ENCODE measurements at regions not wholly inside any gene's neighbourhood (a gene's known extent, or its start where the extent isn't known, plus 50 kb on each side); places are given as distances from the start of the nearest gene placed in this dataset.

GRCh38 chr11:69361048-69361447, 67.1 kb downstream of the MYEOV start:
- peak in 1 of 3 donors; percentile 19 for DNase-seq
- Histone ChIP-seq H3K27ac (no peak overlapping the region), H3K36me3 (no peaks in the 10 kb centered on the region), H3K9me3 (peaks cover 0 to 6% (median 3%) of the 10 kb centered on the region in 4 donors), H3K27me3 (no peaks in the 10 kb centered on the region), H3K4me3 (no peak overlapping the region), H3K4me1 (no peaks in the 10 kb centered on the region)
- no peak for TF ChIP-seq POLR2A (IDR thresholded peaks at IDR 0.05)
- TF ChIP-seq CTCF (IDR thresholded peaks at IDR 0.05) = no peak

- Histone ChIP-seq H3K27me3 (no peaks in the 10 kb centered on the region), H3K9me3 (peaks cover 0 to 6% (median 3%) of the 10 kb centered on the region in 4 donors), H3K4me3 (no peak overlapping the region), H3K4me1 (no peaks in the 10 kb centered on the region), H3K27ac (no peak overlapping the region), H3K36me3 (no peaks in the 10 kb centered on the region)
- TF ChIP-seq CTCF (IDR thresholded peaks at IDR 0.05) (no peak), POLR2A (IDR thresholded peaks at IDR 0.05) (no peak)
- peak in 1 of 3 donors; percentile 15 for DNase-seq
Measured at GRCh38 chr11:69361466-69361865, 67.5 kb downstream of the MYEOV start.

- H3K4me3 ChIP-seq = no peak overlapping the region
- no peaks in the 10 kb centered on the region for H3K27me3 ChIP-seq
- no peak for TF ChIP-seq POLR2A (IDR thresholded peaks at IDR 0.05)
- H3K4me1 ChIP-seq = no peaks in the 10 kb centered on the region
- no peak overlapping the region for H3K27ac ChIP-seq
- peaks cover 0 to 6% (median 3%) of the 10 kb centered on the region in 4 donors for H3K9me3 ChIP-seq
- no peaks in the 10 kb centered on the region for H3K36me3 ChIP-seq
- no peak for DNase-seq
Measured at GRCh38 chr11:69362315-69362714, 68.4 kb downstream of the MYEOV start.

GRCh38 chr11:69364921-69365320, 71.0 kb downstream of the MYEOV start:
- Histone ChIP-seq H3K4me1 (no peaks in the 10 kb centered on the region), H3K27ac (no peak overlapping the region), H3K9me3 (peaks cover 0 to 1% (median under 1%) of the 10 kb centered on the region in 4 donors), H3K4me3 (no peak overlapping the region), H3K27me3 (no peaks in the 10 kb centered on the region), H3K36me3 (no peaks in the 10 kb centered on the region)
- TF ChIP-seq POLR2A (IDR thresholded peaks at IDR 0.05) = no peak
- TF ChIP-seq CTCF (IDR thresholded peaks at IDR 0.05) = no peak
- no peak for DNase-seq

GRCh38 chr11:69365558-69365957, 71.6 kb downstream of the MYEOV start:
- H3K36me3 ChIP-seq = no peaks in the 10 kb centered on the region
- no peaks in the 10 kb centered on the region for H3K27me3 ChIP-seq
- H3K9me3 ChIP-seq = no peaks in the 10 kb centered on the region
- H3K4me3 ChIP-seq = no peak overlapping the region
- DNase-seq = no peak
- H3K4me1 ChIP-seq = no peaks in the 10 kb centered on the region
- H3K27ac ChIP-seq = no peak overlapping the region
- TF ChIP-seq POLR2A (IDR thresholded peaks at IDR 0.05) = no peak
- TF ChIP-seq CTCF (IDR thresholded peaks at IDR 0.05) = no peak

- no peak for TF ChIP-seq CTCF (IDR thresholded peaks at IDR 0.05)
- TF ChIP-seq POLR2A (IDR thresholded peaks at IDR 0.05) = no peak
- no peaks in the 10 kb centered on the region for H3K9me3 ChIP-seq
- no peak overlapping the region for H3K4me3 ChIP-seq
- H3K4me1 ChIP-seq = no peaks in the 10 kb centered on the region
- DNase-seq = no peak
- H3K27ac ChIP-seq = no peak overlapping the region
- H3K27me3 ChIP-seq = no peaks in the 10 kb centered on the region
- H3K36me3 ChIP-seq = no peaks in the 10 kb centered on the region
Measured at GRCh38 chr11:69366591-69366990, 72.6 kb downstream of the MYEOV start.

Data from Peyer's patch (tissue), 4 donors.